GM21825 (cell line): ENCODE measurements at regions not wholly inside any gene's neighbourhood (a gene's known extent, or its start where the extent isn't known, plus 50 kb on each side); places are given as distances from the start of the nearest gene placed in this dataset.
"Not testable (repeated sequence)": the region's sequence is repeated elsewhere in the genome, so short reads cannot be mapped to it uniquely, and the experiment has no call there.

Experiments used
- ATAC-seq: cut with Tn5 transposase; IDR thresholded peaks from one replicate; pipeline ENCODE4 v1.9.1; 2021; ENCODE audit warnings: mild to moderate bottlenecking, moderate library complexity; ENCODE audit not compliant: unreplicated experiment

- no peak for ATAC-seq
Measured at GRCh38 chrX:40852586-40852985, 117.2 kb upstream of the MED14 start.

DNA sequence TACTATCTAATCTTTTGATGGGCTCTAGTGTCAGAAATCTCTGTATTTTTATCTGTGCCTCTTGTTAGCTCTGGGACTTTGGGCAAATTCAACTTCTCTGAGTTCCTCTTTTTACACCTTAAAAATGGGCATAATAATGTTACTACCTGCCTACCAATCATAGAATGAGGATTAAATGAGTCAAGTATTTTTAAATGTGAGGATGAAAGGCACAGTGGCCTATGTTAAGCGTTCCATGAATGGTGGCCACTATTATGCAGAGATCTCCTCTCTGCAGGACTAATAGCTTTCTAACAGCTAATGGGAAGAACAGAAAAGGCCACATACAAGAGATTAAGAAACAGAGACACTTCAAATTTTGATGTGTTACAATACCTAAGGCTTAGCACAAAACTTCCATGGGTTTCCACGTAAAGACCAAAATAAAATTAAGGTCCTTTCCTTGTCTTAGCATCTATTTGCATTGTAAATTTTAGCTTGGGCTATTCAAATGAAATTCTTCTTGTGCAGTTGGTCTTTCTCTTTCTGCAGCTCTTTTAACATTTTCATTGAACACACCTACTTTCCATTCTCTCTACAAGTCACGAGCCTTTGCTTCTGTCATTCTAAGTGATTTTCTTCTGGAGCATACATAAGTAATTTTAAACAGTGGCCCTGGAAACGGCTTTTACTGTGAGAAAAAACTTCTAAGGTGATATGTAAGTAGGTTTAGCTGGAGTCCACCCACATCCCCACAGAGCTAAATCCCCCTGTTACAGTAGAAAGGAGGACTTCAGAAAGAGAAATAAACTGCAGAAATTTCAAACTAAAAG is 117.9 kb upstream of the MED14 start:
- no peak for ATAC-seq

DNA sequence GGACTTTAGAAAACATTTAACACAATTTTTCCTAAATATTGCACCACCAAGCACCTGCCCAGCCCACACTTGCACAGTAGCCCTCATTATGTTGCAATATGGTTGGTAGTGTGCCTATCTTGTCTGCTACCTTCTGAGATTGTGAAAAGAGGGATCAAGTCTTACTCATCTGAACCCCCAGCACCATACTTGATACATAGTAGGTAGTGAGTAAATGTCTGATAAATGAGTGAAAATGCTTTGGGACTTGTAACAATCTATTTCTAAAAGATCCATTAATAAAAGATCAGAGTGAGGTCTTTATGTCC is 118.4 kb upstream of the MED14 start:
- ATAC-seq = no peak

GRCh38 chrX:40854242-40854641 is 118.9 kb upstream of the MED14 start:
- no peak for ATAC-seq

DNA sequence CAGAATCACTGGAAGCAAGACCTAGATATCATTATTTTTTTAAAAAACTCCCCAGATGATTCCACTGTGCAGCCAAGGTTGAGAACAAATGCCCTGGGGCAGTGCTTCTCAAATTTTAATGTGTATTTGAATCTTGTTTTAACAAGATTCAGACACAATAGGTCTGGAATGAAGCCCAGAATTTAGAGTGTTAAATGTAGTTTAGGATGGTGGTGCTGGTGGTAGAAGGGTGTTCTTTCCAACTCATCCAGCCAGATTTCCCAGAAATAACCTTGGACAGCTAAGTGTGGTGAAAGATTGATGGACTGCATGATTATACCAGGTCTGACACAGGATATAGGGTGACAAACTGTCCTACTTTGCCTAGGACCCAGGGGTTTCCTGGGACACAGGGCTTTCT is 120.1 kb upstream of the MED14 start:
- no peak for ATAC-seq

- ATAC-seq = no peak
Measured at GRCh38 chrX:40855932-40856515, 120.7 kb upstream of the MED14 start.

DNA sequence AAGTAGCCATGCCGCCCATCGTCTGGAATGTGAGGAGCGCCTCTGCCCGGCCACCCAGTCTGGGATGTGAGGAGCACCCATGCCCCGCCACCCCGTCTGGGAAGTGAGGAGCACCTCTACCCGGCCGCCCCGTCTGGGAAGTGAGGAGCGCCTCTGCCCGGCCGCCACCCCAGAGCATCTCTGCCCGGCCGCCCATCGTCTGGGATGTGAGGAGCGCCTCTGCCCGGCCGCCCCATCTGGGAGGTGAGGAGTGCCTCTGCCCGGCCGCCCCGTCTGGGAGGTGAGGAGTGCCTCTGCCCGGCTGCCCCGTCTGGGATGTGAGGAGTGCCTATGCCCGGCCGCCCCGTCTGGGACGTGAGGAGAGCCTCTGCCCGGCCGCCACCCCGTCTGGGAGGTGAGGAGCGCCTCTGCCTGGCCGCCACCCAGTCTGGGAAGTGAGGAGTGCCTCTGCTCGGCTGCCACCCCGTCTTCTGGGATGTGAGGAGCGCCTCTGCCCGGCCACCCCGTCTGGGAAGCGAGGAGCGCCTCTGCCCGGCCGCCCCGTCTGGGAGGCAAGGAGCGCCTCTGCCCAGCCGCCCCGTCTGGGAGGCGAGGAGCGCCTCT is 126.7 kb upstream of the MED14 start:
- ATAC-seq = not testable (repeated sequence)

DNA sequence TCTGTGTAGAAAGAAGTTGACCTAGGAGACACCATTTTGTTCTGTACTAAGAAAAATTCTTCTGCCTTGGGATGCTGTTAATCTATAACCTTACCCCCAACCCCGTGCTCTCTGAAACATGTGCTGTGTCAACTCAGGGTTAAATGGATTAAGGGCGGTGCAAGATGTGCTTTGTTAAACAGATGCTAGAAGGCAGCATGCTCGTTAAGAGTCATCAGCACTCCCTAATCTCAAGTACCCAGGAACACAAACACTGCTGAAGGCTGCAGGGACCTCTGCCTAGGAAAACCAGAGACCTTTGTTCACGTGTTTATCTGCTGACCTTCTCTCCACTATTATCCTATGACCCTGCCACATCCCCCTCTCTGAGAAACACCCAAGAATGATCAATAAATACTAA is 127.9 kb upstream of the MED14 start:
- ATAC-seq = not testable (repeated sequence)

GRCh38 chrX:40863671-40864070 is 128.3 kb upstream of the MED14 start:
- ATAC-seq = no peak

DNA sequence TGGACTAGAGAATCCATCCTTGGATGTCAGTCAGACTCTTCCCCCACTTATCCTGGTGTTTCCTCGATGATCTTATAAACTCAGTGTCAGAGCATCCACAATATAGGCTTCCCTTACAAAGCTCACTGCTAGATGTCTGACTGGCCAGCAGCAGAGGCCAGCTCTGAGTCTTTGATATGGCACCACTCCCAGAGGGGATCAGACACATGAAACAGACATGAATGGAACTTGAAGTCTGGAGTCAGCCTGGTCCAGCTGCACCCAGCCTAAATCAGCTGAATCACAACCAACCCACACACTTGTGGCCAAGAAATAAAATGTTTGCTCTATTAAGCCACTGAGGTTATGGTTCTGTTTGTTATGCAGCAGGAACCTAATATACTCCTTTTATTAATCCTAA is 129.6 kb upstream of the MED14 start:
- no peak for ATAC-seq

GRCh38 chrX:40866893-40867292 is 131.6 kb upstream of the MED14 start:
- ATAC-seq = no peak

DNA sequence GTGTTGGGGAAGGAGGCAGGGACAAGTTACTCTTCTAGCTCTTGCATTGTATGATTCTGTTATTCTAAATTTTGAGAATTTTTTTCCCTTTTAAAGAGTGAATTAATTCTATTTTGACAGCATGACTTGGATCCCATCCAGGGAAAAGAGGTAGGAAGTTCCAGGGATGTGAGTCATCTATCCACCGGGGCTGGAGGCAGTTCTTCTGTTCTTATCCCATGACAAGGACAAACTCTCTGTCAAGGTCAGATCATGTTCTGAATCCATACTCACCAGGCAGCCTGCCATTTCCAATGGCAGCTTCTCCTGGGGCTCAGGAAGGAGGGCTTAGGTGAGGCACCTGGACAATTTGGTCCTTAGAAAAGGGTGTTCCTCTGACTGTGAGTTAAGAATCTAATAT is 132.0 kb upstream of the MED14 start:
- no peak for ATAC-seq

DNA sequence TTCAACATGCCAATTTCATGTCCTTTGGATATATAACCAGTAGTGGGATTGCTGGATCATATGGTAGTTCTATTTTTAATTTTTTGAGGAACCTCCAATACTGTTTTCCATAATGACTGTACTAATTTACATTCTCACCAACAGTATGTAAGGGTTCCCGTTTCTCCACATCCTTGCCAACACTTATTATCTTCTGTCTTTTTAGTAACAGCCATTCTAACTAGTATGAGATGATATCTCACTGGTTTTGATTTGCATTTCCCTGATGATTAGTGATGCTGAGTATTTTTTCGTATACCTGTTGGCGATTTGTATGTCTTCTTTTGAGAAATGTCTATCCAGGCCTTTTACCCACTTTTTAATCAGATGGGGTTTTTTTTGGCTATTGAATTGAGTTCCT is 133.5 kb upstream of the MED14 start:
- ATAC-seq = no peak

GRCh38 chrX:40870982-40871381 is 135.6 kb upstream of the MED14 start:
- not testable (repeated sequence) for ATAC-seq

DNA sequence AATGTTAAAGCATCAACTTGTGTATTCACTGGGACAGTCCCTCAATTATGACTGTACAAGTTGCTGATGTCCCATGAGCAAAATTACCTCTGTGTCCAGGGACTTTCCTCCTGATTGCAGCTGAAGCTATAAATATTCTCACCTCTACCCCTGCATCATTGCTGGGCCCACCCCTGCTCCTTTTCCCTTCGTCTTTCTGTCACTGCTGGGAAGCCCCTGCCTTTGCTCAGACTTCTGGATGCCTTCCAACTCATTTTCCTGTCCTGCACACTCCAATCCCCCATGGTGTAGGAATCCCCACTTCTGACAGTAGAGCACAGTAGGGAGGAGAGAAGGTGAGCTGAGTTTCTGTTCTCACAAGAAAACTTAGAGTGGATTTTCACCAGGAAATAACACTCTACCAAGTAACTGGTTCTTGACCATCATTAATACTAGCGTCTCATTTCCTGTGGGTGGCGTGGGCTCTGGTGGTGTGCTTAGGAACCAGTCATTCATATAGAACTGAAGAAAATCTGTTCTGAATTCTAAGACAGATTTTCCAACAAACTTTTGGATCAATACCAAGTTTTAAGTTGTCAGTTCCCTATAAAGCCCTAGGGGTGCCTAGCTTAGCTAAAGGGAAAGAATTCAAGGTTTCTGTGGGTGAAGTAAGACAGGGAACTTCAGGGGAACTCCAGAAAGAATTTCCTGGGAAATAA is 136.2 kb upstream of the MED14 start:
- ATAC-seq = peak; percentile 65

- ATAC-seq = no peak
Measured at GRCh38 chrX:40872351-40872750, 137.0 kb upstream of the MED14 start.

DNA sequence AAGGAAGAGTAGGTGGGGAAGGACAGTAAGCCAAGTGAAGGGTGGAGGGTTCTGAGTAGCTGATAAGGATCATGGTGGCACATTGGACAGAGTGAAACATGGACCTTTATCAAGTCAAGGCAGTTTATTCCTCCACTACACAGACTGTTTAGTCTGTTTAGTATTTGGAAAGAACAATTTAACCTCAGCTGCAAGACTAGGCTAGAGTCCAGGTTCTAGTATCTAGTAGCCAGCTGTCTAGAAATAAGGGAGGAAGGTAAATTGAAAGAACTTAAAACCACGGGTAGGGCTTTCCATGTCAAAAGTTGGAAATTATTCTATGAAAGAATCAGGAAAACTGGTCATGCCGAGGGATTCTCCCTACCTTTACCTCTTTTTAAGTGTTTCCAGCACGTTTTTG is 140.1 kb upstream of the MED14 start:
- no peak for ATAC-seq

GRCh38 chrX:40877887-40878286 is 142.5 kb upstream of the MED14 start:
- no peak for ATAC-seq

GRCh38 chrX:40878766-40879165 is 143.4 kb upstream of the MED14 start:
- ATAC-seq = no peak

GRCh38 chrX:40879172-40879571 is 143.8 kb upstream of the MED14 start:
- ATAC-seq = not testable (repeated sequence)

DNA sequence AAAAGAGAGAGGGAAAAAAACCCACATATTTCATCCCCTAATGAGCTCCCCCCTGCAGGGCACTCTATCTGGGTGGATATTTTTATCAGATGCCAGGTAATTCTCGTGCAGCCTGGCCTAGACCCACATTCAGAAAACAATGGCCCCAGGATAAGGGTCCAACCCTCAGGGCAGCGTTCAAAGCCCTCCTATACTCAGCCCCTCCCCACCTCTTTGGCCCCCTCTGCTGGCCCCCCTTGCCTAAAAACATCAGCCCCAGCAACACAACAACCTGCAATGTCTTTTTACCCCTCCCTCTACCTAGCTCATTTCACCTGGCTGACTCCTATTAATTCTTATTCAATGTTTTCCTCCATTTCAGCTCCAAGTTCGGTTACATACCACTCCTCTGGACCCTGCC is 145.4 kb upstream of the MED14 start:
- no peak for ATAC-seq
